NCI-H2107 treated with DMSO at 0.1 percent for 48 hours (cell line): ENCODE measurements at regions not wholly inside any gene's neighbourhood (a gene's known extent, or its start where the extent isn't known, plus 50 kb on each side); places are given as distances from the start of the nearest gene placed in this dataset.
"Not testable (repeated sequence)": the region's sequence is repeated elsewhere in the genome, so short reads cannot be mapped to it uniquely, and the experiment has no call there.

Experiments
- DNase-seq: peaks from one replicate; lab custom pipeline; 2025; ENCODE audit not compliant: unreplicated experiment; lab: John Stamatoyannopoulos, UW

DNA sequence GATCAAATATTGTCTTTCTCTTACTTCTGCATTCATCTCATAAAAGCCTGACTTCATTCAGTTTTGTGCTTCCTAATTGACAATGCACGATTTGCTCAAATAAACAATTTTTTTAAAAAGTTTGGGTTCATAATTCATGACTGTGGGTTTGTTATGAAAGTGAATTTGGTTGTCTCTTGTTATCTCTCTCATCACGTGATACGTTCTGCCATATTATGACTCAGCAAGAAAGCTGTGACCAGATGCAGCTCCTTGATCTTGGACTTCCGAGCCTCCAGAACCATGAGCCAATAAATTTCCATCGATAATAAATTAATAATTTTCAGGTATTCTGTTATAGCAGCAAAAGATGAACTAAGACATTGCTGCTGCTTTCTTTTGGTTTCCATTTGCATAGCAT lies 156.5 kb upstream of the LRATD1 start:
- DNase-seq = no peak

DNA sequence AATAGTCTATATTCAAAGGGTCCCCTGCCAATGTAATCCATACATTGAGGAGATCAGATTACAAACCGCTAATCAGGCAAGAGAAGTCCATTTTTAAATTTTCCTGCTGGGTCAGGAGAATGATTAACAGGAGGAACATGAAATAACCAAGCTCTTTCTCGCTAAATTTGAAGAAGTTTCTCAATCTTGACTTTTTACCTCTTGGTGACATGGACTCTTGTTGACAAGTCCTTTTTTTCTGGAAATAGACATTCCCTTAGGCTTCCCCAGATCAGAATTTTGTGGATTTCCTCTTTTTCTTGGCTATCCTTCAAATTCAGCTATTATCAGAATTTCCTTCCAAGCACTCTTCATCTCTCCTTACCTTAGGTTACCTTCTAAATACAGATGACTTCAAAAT lies 153.0 kb upstream of the LRATD1 start:
- DNase-seq = no peak

DNA sequence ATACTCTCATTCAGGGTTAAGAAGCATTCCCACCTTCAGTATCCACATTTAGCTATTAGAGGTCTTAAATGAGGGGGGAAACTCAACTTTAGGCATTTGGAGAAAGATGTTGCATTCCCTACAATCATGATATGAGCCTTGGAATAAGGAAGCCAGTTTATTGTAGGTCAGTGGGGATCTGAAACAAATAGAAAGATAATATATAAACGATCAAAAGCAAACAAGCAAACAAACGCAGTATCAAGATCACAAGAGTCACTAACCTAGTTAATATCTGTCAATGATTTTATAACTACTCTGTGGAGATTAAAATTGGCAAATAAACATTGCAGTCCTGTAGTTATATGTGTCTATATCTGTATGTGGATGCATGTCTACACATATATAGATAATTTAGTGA lies 152.4 kb upstream of the LRATD1 start:
- no peak for DNase-seq

- DNase-seq = no peak
Observed at GRCh38 chr2:14480906-14481305, 151.6 kb upstream of the LRATD1 start.

DNA sequence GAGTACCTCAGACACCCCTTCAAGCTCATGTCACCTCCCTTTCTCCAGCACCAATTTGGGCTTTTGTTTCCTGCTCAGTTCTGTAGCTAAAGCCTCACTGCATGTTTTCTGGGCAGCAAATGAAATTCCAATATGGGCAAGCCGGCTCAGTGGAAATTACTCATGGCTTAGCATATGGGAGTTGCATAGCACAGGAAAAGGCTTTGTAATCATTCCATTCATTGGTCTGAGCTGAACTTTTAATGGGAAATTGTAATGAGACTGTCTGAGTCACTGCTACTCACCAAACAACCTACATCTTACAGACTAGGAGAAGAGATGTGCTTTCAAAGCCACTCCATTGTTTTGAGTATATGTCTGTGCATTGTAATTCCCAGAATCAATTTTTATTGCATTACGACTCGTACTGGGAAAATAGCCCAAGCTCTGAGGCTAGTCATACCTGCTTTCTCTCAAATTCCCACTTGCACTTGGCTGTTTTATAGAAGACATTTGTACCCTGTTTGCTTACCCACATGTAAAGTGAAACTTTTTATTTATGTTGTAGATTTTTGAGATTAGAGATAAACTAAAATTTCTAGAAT lies 139.5 kb upstream of the LRATD1 start:
- DNase-seq = peak; percentile 4

DNA sequence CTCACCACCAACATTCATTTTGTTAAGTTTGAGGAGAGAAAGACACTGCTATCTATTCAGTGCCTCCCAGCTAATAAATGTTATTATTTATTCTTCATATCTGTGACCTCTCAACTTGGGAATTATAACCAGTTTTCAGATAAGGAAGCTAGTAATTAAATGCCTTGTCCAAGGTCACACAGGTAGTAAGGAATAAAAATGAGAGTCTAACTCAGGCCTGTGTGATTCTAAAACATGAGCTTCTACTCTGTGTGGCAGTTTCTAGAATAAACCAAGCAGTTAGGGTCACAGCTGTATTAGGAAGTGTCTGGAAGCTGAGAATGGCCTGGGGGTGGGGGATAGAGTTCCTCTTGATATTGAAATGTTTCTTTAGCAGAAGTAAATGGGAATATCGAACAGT lies 137.8 kb upstream of the LRATD1 start:
- DNase-seq = no peak

GRCh38 chr2:14501061-14501460 lies 131.5 kb upstream of the LRATD1 start:
- DNase-seq = no peak

DNA sequence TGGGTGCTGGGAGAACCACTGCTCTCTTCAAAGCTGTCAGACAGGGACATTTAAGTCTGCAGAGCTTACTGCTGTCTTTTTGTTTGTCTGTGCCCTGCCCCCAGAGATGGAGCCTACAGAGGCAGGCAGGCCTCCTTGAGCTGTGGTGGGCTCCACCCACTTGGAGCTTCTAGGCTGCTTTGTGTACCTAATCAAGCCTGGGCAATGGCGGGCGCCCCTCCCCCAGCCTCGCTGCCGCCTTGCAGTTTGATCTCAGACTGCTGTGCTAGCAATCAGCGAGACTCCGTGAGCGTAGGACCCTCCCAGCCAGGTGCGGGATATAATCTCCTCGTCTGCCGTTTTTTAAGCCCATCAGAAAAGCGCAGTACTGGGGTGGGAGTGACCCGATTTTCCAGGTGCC lies 125.6 kb upstream of the LRATD1 start:
- not testable (repeated sequence) for DNase-seq

- no peak for DNase-seq
Observed at GRCh38 chr2:14511541-14511940, 121.0 kb upstream of the LRATD1 start.

GRCh38 chr2:14513903-14514302 lies 118.6 kb upstream of the LRATD1 start:
- no peak for DNase-seq

DNA sequence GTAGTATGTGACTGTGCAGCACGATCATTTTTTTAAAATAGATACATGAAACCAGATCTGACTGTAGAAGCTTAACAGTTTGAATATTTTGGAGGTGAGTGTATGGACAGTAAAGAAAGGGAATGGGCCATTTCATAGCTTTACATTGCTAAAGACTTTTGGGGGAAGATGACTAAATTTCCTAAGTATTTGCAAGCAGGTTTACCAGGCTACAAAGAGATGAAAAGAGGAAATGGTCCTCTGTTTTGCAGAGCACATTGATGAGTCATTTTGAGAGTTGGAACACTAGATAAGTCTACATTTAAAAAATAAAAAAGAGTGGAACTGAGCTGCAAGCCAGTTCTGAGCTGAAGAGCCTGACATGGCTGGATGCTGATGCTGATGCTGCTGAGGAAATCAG lies 115.7 kb upstream of the LRATD1 start:
- DNase-seq = no peak

- DNase-seq = no peak
Observed at GRCh38 chr2:14517731-14518130, 114.8 kb upstream of the LRATD1 start.

DNA sequence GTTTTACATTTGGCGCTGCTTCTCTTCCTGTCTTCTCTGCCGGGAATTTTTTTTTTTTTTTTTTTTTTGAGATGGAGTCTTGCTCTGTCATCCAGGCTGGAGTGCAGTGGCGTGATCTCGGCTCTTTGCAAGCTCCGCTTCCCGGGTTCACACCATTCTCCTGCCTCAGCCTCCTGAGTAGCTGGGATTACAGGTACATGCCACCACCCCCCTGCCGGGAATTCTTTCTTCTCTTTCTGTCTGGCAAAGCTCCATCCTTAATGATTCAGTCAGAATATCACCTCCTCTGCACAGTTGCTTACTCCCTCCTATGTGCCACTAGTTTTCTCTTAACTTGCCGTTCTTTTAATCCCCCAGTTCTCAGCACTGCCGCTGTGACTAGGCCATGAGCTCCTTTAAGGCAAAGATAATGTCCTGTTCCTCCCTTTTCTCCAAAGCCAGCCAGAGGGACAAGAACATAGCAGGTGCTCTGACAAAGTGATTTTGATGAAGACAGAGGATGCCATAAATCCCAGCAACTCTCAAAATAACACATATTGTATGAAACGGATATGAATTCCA lies 112.1 kb upstream of the LRATD1 start:
- no peak for DNase-seq

GRCh38 chr2:14524041-14524802 lies 108.3 kb upstream of the LRATD1 start:
- no peak for DNase-seq

- no peak for DNase-seq
Observed at GRCh38 chr2:14524803-14525080, 107.8 kb upstream of the LRATD1 start.

- DNase-seq = no peak
Observed at GRCh38 chr2:14530506-14530905, 102.0 kb upstream of the LRATD1 start.

DNA sequence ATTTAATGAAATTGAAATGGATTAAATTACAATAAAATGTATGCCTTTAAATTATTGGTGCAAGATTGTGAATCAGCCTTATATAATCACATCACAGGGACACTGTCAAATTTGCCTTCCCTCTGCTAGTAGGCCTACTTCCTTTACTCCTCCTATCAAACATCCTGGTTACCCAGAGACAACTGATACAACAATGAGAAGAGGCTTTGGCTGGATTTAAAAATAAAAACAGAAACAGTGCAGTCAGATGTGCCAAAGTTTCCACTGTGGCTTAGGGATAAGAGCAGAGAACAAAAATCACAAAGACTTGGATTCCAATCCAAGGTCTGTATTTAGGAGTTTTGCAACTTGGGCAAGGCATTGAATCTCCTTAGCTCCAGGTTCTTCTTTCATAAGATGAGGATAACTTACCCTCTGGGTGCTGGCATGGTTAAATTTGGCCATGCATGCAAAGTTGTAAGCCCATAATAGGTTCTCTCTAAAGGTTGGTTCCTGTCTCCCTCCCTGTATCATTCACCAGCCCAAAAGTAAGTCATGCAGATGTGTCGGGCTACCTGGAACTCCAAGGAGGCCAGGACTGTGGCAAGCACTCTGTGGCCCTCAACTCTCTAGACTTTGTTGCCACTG lies 99.3 kb upstream of the LRATD1 start:
- no peak for DNase-seq

DNA sequence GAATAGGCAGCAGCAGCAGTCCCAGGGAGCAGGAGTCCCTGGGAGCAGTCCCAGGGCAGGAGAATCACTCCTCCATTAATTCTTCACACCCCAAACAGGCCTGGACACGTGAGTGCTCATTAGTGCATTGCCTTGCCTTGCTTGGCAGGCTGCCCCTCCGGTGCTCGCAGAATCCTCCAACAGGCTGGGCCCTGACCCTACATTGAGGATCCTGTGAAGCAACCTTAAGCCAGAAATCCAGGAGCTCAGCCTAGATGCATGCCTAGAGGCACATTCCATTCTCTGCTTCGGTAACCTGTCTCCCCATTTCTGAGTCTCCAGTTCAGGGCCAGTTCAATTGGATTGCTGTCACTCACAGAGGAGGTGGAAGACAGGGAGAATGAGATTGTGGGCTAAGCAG lies 97.4 kb upstream of the LRATD1 start:
- no peak for DNase-seq

DNA sequence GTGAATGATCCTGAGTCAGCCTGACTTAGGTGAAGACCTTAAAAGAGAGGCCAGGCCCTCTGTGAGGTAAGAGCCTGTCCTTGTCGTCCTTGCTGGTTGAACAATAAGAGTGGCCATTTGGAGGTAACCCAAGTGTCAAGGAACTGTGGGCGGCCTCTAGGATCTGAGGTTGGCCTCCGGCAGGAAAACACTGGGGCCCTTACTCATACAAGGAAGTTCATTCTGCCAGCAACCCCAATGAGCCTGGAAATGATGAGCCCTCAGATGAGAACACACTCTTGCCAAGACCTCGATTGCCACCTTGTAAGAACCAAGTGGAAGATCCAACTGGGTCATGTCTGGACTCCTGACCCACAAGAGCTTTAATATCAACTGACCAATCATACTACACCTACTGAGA lies 95.5 kb upstream of the LRATD1 start:
- DNase-seq = no peak

DNA sequence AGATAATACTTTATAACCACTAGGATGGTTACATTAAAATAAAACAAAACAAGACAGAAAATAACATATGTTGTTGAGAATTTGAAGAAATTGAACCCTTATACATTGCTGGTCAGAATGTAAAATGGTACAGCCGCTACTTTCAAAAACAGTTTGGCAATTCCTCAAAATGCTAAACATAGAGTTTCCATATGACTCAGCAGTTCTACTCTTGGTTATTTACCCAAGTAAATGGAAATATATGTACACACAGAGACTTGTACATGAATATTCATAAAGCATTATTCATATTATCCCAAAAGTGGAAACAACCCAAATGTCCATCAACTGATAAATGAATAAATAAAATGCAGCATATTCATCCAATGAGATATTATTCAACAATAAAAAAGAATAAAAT lies 92.5 kb upstream of the LRATD1 start:
- no peak for DNase-seq

DNA sequence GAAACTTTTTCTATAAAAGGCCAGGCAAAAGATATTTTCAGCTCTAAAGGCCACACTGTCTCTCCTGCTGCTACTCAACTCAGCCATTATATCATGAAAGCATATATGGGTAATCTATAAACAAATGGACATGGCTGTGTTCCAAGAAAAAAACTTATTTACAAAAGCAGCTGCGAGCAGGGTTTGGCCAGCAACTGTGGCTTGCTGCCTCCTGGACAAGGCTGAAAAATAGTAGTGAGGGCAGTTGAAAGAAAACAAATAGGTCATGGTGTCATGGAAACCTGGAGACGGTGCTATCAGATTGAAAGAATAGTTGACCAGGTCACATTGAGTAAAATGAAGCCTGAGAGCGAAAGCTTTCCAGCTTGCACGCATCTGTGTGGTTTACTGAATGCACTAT lies 89.2 kb upstream of the LRATD1 start:
- no peak for DNase-seq

- DNase-seq = no peak
Observed at GRCh38 chr2:14544247-14544646, 88.3 kb upstream of the LRATD1 start.

DNA sequence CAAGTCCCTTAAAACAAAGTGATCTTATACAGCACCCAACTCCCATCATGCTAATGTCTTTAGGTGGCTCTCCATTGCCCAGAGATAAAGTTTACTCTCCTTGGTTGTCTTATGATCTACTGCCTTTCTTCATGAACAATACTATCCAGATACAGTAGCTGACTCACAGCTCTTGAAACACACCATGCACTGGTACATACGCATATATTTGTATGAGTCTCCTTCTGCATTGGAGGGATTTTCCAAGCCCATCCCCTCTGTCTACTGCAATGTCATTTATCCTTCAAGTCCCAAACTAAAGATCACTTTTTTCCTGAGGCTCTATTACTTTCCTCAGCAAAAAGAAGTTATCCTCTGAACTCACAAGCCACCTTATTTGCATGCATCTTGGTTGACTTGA lies 84.7 kb upstream of the LRATD1 start:
- DNase-seq = no peak
